K562 (cell line): ENCODE measurements at regions not wholly inside any gene's neighbourhood (a gene's known extent, or its start where the extent isn't known, plus 50 kb on each side); places are given as distances from the start of the nearest gene placed in this dataset.
A peak's percentile ranks its signal among the peaks of the same experiment; 100 is the strongest.

Experiments used
- CHD7 ChIP-seq: fragments of 200-600 bp; sonication (generic); IDR thresholded peaks from one replicate; pipeline ENCODE4 v1.6.1; 2012; ENCODE audit warnings: mild to moderate bottlenecking, low read depth, low read length, inconsistent platforms
- HLTF ChIP-seq: fragments of 450-650 bp; IDR thresholded peaks from 2 replicates; pipeline ENCODE4 v1.6.1; 2016
- MBD1 ChIP-seq: fragments of 250-450 bp; sonication (Bioruptor Pico); IDR thresholded peaks from 2 replicates; pipeline ENCODE4 v1.8.0; 2022; ENCODE audit warnings: inconsistent platforms
- RB1 ChIP-seq: fragments of 450-650 bp; IDR thresholded peaks from 2 replicates; pipeline ENCODE4 v1.6.1; 2017; ENCODE audit warnings: low read depth, mild to moderate bottlenecking
- SMARCC2 ChIP-seq: fragments of 450-650 bp; IDR thresholded peaks from 2 replicates; pipeline ENCODE4 v1.6.1; 2017; ENCODE audit warnings: antibody characterized with exemption, moderate library complexity, mild to moderate bottlenecking, low read depth
- TEAD2 ChIP-seq: fragments of 450-650 bp; IDR thresholded peaks from 2 replicates; pipeline ENCODE4 v1.6.1; 2016; ENCODE audit warnings: missing genetic modification characterization, control low read depth, missing compliant biosample characterization
- ZKSCAN1 ChIP-seq: fragments of 150-350 bp; IDR thresholded peaks from 2 replicates; pipeline ENCODE4 v1.6.1; 2016; ENCODE audit warnings: low read depth, low read length
- ZNF592 ChIP-seq: fragments of 450-650 bp; IDR thresholded peaks from 2 replicates; pipeline ENCODE4 v1.6.1; 2017; ENCODE audit warnings: antibody characterized with exemption, mild to moderate bottlenecking
- ZNF707 ChIP-seq: fragments of 250-450 bp; sonication (Bioruptor Pico); conservative IDR thresholded peaks from 2 replicates; pipeline ENCODE4 v1.8.0; 2022; ENCODE audit warnings: inconsistent platforms, mild to moderate bottlenecking, moderate library complexity
- ZNF778 ChIP-seq: fragments of 450-650 bp; formaldehyde crosslinking; IDR thresholded peaks from 2 replicates; pipeline ENCODE4 v1.4.0; 2020; ENCODE audit warnings: mild to moderate bottlenecking, moderate library complexity

- TF ChIP-seq ZKSCAN1: no peak
- no peak for TF ChIP-seq CHD7
- no peak for TF ChIP-seq ZNF707 (CRISPR knock-in tag)
- TF ChIP-seq TEAD2 (tag): no peak
- no peak; the same call in 1 of the 2 replicates for TF ChIP-seq SMARCC2
- no peak for TF ChIP-seq ZNF778 (CRISPR knock-in tag)
- no peak for TF ChIP-seq MBD1
- TF ChIP-seq HLTF: 0 out of 2 replicates have a peak, but pooled peaks have one; percentile 28
- peak; percentile 81; the same call in 1 of the 2 replicates for TF ChIP-seq RB1
- 0 out of 2 replicates have a peak, but pooled peaks have one; percentile 16 for TF ChIP-seq ZNF592
These were observed 114.2 kb upstream of the SERTAD2 start (continued) for GRCh38 chr2:64767670-64768468.
